Lung microvascular endothelial cell (primary cell): ENCODE measurements at regions not wholly inside any gene's neighbourhood (a gene's known extent, or its start where the extent isn't known, plus 50 kb on each side); places are given as distances from the start of the nearest gene placed in this dataset.

ENCODE experiments used
- DNase-seq, 2 donors: peaks; one replicate each; pipeline versions ENCODE4 v3.0.0 to v3.0.0-alpha.2; 2010; ENCODE audit warnings: low read depth in 2 of 2

DNA sequence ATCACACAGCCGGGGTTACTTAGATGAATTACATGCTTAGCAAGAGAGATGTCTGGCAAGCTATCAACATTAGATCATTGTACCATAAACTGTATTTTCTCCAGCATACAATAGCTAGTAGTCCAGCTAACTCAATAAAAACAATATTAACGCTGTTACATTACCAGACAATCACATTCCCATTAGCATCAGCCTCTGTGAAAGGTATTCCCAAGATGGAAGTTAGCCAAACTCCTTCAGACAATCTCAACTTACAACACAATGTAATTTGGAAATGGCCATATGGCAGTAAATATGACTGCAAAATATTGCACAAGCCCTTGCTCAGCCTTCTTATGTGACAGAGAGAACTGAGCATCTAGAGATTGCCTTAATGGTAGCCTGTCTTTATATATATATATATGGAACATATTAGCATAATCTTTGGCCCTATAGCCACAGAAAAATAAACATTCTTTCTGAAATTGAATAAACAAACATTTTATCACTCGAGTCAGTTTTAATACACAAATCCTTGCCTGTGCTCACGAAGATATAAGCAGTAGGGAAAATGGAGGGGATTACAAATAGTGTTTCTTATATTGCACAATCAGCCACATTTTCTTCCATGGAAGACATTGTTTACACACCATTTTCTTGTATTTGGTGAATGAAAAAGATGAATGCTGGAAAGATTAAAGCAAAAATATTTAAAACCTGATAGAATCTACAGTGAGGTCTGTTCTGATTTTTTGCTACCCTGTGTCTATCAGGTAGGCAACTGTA, 1060.5 kb downstream of the DIAPH3 start:
- DNase-seq = no peak

DNA sequence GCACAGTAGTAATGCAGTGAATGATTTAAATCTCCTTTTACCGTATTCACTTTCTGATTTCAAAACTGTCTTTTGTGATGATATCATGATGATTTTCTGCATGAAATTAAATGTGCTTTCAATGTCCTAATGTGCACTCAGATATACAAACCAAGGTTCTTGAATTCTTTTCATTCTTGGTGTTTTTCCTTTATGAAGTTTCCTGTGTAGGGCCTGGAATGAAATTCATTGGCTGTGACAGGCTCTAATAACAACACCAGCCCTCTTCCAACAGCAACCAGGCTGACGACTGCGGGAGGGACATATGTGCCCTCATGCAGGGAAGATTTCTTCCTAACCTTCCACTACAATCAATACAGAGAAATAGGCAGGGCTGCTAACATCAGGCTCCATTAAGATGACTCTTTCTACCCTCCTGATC, 1052.0 kb downstream of the DIAPH3 start:
- DNase-seq = peak in 1 of 2 donors; percentile 3

DNA sequence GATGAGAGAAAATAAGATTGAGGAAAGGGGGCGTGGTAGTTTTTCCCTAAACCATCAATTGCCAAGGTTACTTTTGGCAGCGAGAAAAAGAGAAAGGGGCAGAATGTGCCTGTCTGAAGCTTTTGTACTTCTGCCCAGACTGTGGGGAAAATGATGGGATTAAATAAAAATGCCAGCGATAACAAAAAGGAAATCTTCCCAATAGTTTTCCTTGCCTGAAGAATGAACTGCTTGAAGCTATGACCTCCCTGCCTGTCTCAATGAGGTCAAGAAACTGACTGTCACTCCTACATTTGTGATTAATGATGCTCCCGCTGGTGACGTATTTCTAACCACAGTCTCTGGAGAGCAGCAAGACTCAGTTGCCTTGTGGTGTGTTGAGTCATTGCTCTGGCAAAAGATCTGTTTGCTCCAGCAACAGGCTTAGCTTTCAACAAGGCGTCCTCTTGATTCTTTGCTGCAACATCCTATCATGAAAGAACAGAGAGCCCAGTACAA, 1051.5 kb downstream of the DIAPH3 start:
- peak in 1 of 2 donors; percentile 68 for DNase-seq

DNA sequence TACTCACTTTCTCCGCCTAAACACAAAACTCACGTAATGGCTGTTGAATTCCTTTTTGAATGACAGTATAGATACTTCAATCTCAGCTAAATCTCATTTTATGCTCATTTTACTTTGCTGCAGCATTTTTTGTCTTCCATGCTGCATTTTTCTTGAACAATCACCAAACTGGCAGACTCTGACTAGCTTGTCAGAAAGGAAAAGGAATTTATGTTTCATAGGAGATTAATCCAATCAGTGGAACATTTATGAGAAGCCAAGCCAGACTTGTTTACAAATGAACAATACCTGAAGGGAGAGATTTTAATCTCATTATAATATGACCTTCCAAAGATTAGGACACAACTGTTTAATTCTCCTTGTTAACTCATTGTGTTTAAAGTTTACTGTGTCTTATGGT, 1044.3 kb downstream of the DIAPH3 start:
- no peak for DNase-seq

DNA sequence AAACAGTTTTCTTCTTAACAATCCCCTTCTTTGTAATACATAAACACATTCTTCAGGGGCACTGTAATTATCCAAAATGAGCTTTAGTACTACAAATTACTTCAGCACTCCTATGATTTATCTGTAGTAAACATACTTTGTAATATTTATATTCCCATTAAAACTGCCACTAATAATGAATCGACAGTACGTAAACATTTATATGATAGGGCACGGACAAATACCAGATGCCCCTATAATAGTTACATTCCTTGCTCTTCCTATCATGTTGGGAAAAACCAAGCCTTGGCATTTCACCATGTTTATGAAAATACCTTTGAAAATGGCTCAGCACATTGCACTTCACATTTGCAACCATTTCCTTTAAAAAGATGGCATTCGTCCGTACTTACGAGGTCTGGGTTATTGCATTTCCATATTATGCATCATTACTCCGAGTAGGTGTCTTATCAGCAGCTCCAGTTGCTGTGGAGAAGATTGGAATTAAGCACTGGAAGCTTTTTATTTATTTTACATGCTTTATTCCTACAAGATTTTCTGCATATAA, 1043.4 kb downstream of the DIAPH3 start:
- DNase-seq = no peak

DNA sequence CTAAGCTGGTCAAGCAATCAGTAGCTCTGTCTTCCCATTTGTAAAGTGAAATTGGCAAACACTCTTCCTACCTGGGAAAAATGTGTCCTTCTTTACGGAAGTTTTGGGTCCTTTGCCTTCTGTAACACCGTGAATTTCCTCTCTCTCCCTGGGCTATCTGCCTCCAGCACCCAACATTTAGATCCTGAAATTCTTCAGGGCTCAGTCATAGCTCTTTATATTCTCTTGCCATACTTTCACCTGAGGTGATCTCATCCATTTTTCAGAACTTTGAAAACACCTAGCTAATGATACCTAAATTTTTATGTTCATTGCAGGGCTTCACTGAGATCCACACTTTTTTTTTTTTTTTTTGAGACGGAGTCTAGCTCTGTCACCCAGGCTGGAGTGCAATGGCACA, 1042.2 kb downstream of the DIAPH3 start:
- no peak for DNase-seq

DNA sequence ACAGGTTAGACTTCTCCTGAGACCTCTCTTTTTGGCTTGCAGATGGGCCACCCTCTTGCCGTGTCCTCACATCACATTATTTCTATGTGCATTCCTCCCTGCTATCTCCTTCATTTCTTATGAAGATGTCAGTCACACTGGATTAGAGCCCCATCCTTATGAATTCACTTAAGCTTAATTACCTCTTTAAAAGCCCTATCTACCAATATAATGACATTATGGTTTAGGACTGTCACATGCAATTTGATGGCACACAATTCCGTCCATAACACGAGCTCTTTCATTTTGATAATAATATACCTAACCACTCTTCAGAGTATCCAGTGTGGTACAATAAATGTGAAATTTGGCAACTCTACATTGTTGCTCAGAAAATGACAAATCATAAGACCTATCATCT, 1037.3 kb downstream of the DIAPH3 start:
- no peak for DNase-seq

DNA sequence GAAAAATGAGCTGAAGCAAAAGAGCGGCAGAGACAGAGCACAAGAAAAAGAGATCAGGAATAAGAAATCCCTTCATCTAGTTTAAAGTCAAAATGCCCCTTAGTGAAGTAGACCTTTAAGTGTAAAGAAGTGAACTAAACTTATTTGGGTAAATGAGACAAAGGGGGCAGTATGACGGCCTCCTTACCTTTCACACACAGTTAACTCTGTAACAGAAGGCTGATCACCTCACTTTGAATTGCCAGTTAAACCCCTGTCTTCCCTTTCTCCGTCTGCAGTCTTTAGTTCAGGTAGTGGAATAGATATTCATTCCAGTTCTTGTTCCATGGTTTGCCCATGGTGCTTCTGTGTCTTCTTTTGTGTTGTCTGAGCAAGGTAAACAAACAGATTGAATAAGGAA, 1029.8 kb downstream of the DIAPH3 start:
- DNase-seq = no peak

DNA sequence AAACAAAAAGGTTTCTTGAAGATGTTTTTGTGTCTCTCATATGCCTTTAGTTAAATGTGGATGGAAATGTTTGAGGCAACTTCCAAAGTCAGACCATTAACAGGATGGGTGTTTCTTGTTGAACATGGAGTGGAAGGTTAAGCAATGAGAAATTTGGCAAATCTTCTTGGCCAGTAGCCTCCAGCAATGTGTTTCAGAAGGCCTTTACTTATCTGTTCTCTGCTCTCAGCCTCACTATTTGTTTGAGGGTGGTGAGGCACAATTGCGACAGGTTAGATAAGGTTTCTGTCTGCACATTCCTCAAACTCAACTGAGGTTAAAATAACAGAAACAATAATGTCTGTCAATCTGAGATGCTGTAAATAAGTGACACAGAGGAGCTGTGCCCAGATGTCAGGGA, 1019.0 kb downstream of the DIAPH3 start:
- no peak for DNase-seq

DNA sequence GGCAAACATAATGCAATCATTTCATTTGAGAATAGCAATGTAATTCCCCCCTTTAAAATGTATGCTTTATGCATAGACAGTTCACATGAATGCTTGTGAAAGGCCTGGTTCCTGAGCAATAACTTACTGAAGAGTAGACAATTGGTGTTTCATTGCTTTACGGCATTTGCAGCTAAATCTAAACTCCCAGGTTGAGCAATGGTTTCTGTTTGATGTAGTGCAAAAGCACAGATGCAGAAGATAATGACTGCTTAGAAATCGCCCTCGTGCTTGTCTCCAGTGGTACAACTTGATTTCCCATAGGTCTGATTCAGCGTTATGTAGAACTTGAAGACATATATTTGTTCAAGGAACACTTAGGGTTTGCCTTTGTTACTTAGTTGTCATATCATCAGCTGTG, 1018.3 kb downstream of the DIAPH3 start:
- no peak for DNase-seq

DNA sequence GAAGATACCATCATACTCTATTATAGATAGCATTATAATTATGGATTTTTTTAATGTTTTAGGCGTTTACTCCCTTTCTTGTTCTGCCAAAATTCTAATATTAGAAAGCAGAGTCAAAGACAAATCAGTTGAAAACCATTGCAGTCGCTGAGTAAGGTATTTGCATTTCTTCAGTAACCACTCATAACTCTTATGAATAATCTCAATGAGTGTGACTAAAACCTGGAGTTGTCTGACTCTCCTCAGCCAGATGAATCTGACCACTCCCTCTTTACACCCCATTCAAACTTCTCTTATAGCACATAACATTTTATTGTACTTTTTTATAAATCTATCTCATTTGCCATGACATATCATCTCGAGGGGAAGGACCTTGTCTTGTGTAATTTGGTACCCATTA, 1006.5 kb downstream of the DIAPH3 start:
- DNase-seq = no peak

DNA sequence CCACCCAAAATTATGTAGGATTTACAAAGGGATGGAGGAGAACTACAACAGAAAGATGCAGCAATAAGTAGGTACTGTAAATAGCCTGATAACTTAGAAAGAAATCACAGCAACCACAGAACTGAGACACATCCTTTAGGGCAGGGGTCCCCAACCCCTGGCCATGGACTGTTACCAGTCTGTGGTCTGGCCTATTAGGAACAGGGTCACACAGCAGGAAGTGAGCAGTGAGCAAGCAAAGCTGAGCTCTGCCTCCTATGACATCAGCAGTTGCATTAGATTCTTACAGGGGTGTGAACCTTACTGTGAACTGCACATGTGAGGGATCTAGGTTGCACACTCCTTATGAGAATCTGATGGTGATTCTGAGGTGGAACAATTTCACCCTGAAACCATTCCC, 997.6 kb downstream of the DIAPH3 start:
- no peak for DNase-seq

DNA sequence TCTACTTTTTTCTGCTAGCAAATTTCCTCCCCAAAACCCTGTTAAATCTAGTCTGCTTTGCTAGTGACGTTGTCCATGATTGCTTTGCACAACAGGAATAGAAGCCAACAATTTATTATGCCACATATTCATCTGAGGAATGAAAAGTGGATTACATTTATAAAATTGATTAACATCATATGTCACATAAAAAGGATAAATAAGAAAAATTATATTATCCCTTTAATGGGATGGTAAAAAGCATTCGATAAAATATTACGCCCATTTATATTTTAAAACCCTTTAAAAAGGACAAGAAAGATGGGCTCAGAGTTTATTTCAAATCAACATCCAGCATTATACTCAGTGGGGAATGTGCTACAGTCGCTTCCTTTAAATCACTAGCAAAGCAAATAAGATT, 991.7 kb downstream of the DIAPH3 start:
- DNase-seq = no peak

DNA sequence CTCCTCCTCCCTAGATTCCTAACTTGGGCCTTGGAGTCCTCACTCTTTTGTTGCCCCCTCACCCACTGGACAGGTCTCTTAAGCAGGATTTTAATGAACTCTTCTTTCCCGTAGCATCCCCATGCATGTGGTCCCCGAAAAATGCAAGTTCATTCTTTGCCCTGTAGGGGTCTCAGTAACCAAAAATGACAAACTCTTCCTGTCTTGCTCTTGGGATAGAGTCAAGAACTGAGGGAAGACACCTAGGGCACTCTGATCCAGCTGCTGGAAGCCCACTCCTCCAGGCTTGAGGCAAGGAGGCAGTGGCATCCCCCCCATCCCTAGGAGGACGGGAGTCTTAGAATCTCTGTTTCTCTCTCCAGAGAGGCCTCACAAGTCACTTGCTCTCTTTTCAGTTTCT, 987.0 kb downstream of the DIAPH3 start:
- peak in 1 of 2 donors; percentile 4 for DNase-seq

DNA sequence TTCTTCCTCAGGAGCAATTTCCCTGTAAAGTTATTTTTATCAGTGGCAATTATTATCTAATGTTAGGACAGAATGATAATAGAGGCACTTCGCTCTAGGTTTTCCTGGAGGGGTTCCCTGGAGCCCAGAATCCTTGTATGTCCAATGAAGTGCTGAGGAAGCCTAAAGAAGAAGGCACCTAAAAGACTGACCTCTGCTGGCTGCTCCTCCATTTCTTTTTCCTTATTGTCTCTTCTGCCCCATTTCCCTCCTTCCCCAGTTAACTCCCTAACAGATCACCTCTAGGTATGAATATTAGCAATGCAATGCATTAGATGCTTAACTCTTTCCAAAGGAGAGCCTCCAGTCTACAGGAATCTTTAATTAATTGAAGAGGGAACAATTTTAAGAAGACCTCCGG, 985.4 kb downstream of the DIAPH3 start:
- no peak for DNase-seq

DNA sequence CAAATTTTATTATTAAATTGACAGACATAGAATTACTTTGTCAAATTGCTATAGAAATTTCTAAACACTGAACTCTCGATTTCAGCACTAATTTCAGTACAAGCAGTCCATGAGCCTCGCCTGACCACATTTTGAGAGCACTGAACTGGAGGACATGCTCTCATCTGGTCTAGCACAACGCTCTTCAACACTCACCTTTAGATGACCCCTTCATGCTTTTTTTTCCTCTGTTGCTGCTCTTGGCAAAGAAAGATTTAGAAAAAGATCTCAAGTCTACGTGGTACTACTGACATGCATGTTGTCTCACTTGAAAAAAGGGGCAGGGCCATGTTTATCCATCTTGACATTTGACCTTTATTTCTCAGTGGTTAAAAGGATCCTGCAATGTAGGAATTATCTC, 981.5 kb downstream of the DIAPH3 start:
- no peak for DNase-seq

DNA sequence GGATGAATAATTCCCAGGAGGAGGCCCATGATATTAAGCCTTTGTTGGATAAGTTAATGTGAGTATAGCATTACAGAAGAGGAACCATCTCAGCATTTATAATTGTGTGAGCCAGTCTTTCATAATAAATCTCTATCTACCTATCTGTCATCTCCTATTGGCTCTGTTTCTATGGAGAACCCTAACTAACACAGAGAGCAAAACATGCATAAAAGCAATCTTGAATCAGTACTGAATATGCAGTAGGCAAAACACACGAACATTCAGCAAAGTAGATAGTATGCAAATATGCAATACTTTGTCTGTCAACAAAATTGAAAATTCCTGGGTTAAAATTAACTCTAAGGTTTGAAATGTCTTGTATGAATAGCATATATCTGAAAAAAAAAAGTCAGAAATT, 966.3 kb downstream of the DIAPH3 start:
- no peak for DNase-seq

DNA sequence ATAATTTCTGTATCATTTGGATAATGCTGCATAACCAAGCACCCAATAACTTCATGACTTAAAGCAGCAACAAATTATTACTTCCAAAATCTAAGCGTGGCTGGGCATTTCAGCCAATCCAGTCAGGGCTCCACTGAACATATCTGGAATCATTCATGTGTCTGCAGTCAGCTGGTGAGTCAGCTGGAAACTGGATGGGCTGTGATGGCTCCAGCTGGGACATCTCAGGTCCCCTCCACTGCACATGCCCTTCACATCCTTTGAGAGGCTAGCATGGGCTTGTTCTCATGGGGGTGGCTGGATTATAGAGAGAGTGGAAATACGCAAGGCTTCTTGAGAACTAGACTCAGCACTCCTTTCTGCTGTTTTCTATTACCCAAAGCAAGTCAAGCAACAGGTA, 961.9 kb downstream of the DIAPH3 start:
- no peak for DNase-seq

DNA sequence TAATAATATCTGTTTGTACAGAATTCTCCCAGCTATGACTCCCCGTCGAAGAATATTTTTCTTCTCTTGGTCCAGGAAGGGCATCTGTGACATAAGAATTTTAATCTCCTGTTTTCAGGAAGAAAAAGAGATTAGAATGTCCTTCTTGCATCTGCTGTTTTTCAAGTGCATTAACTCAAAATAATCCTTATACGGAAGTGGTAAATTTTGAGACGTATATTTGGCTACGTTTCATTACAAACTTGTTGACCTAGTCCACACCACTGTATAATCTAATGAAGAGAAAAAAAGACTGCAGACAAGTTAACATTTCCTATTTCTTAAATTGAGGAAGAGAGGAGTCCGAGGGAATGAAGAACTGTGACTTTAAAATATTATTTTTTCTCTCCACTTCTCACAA, 959.9 kb downstream of the DIAPH3 start:
- DNase-seq = no peak

DNA sequence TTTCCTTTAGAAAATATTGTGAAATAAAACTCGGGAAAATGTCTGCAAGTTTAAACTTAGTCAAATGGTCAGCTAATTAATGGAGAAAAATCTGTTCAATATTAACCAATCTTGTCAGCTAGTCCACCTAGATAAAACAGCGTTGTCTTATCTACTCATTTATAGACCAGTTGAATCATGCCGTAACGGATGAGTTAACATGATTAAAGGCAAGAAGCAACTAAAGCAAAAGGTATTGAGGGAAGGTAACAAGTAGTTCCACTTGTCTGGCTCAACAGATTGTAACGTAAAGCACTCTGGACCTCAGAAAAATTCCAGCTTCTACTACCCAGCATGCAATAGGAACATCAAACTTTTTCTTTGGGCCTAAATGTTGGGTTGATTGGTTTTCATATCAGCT, 958.2 kb downstream of the DIAPH3 start:
- no peak for DNase-seq

DNA sequence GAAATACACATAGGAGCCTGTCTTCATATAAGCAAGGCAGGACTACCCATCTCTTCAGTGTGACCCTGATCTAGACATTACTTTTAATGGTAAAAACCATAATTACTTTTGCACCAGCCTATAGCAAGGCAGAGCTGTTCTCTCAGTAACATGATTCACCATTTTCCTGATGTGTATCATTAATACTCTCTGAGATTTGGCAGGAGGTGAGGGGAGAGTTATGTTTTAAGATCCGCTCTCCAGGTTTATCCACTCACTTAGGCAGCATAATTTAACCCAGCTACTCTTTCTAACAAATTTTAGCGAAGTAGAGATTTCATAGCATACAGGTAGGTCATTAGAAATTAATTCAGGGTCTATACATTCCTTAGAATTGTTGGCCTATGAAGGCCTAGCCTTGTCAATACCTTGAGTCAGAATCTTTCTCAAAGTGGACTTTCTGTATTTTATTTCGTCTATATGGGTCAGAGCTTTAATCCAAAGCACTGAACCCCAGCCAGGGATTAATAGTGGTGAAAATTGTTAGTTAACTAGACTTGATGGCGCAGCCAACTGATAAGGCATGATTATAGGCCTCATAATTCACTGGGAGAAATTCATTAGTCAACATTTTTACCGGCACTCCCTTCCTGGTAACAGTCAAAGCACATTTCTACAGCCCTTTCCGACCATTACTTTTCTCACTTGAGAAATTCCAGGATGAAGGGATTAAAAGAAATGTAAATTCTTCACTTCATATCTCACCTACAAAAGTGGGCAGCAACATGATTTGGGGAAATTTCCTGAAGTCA, 955.1 kb downstream of the DIAPH3 start:
- DNase-seq = no peak

DNA sequence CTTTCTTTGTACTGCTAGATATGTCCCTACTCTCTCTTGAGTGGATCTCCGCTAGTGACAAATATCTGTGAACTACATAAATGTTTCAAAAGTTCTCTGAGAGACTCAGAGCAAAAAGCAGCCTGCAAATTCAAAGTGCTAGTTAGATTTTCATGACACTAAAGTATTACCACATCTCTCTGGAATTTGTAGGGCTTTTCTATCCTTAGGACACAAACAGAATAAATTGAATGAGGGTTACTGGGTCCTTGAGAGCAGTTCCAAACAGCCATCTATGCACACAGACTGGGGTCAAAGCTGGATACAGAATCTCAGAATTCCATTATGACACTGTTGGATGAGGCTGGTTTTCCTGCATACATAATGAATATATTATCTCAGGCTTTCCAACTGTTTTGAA, 953.2 kb downstream of the DIAPH3 start:
- DNase-seq = no peak

DNA sequence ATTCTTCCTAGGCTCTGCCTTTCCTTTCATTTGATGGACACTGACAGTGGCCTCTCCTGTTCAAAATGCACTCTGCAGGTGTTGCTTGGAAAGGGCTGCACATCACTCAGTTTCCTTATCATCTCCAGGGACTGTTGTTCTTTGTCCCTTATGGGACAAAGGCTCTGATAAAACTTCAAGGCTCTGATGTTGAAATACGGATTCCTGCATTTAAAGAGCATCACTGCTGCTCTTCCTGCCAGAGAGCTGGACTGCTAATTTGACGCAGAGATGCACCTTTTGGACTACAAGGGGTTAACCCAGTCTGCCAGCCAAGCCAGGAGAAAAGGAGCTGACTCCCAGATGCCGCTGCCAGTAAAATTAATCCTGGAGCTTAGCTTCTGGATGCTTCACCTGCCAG, 952.1 kb downstream of the DIAPH3 start:
- DNase-seq = no peak
